GM12878 (cell line): ENCODE measurements at regions not wholly inside any gene's neighbourhood (a gene's known extent, or its start where the extent isn't known, plus 50 kb on each side); places are given as distances from the start of the nearest gene placed in this dataset.

ENCODE experiments used
- CBX3 ChIP-seq: fragments of 200-600 bp; sonication (generic); IDR thresholded peaks from 2 replicates; pipeline ENCODE4 v1.6.1; 2016; ENCODE audit warnings: low read depth, borderline replicate concordance
- CTCF ChIP-seq, 3 experiments: IDR thresholded peaks in 2 of 3; conservative IDR thresholded peaks in 1 of 3; 2 replicates each; pipeline ENCODE4 v1.5.1; 2011; ENCODE audit warnings: low read depth in 3 of 3, low read length in 3 of 3, mild to moderate bottlenecking in 3 of 3, control low read depth in 2 of 3, moderate library complexity in 2 of 3, inconsistent platforms in 1 of 3, mixed read lengths in 1 of 3; ENCODE audit not compliant: control insufficient read depth in 2 of 3, insufficient read depth in 1 of 3; ENCODE audit errors: extremely low read depth in 1 of 3

GRCh38 chr5:58040044-58040443 is 419.8 kb downstream of the PLK2 start:
- TF ChIP-seq CTCF (IDR thresholded peaks at IDR 0.05 in 2 of 3, conservative IDR thresholded peaks at IDR 0.05 in 1 of 3; ENCODE audit: control insufficient read depth in 2 of 3, extremely low read depth in 1 of 3, insufficient read depth in 1 of 3, low read depth in 3 of 3, low read length in 3 of 3) (no peak), CBX3 (no peak)
